ENCODE measurements at regions not wholly inside any gene's neighbourhood (a gene's known extent, or its start where the extent isn't known, plus 50 kb on each side); places are given as distances from the start of the nearest gene placed in this dataset.
"Not testable (repeated sequence)": the region's sequence is repeated elsewhere in the genome, so short reads cannot be mapped to it uniquely, and the experiment has no call there.

DNA sequence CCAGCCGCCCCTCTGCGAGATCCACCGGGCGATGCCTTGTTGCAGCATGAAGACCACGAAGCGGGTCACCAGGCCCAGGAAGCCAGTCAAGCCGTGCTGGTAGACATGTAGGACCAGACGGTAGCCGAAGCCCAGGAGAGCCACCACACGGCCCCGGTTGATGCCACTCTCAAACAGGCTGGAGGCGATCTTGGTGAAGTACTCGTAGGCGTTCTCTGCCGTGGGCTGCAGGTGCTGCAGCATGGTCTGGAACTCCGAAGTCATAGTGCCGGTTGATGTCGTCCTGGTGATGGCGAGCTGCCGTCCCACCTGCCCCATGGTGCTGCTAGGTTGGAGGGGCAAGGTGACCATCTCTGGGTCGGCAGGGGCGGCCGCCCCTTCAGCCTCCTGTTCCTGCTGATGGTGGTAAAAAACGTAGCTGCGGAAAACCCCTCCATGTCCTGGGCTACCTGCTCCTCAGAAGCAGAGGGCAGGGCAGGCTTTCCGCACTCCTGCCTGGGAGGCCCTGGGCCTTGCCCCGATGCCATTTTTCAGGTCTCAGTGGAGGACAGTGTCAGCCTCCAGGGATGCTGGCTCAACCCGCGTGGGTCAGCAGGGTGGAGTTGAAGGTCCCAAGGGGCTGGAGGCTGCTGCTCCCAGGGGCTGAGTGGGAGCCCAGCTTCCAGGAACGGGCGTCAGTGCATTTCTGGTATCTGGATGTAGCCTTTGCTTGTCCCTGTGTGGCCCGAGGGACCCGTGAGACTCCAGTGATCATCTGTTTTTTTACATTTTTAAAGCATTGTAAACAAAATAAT, 98.7 kb downstream of the ADAMTS15 start:
- Mint-ChIP-seq H3K36me3 (no peaks in the 10 kb centered on the region), H3K4me1 (no peaks in the 10 kb centered on the region), H3K9me3 (no peaks in the 10 kb centered on the region), H3K4me3 (no peak overlapping the region), H3K27me3 (peaks cover 8% of the 10 kb centered on the region), H3K27ac (no peak overlapping the region)

DNA sequence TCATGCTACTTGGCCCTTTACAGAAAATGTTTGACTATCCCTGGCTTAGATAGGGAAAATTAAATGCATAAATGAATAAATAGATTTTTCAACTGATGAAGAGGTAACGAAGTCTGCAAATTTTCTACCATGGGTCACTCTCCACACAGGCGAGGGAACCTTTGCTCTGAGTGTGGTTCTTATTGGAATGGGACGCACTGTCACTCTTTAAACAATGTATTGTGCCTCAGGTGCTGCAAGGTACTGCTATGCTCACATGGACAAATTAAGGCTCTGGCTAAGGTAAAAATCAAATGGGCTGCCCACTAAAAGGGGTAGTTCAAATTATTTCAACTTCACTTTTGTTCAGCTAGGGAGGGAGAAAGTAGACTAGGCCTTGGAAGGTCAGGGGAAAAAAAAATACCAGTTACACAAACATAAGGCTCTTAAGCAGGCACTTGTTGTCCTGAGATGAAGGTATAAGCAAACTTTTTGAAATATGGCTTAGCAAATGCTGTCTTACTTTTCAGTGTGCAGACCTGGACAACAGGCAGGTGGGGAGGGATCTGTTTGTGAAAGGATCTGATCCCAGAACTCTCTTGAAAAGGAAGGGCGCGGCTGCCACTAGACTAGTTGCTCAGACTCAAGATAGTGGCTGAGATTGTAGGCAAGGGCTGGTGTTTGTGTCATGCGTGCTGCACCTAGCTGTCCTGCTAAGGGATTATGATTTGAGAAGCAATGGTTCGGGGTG, 99.5 kb downstream of the ADAMTS15 start:
- Mint-ChIP-seq H3K4me3 (no peak overlapping the region), H3K4me1 (no peaks in the 10 kb centered on the region), H3K27me3 (peaks cover 6% of the 10 kb centered on the region), H3K9me3 (no peaks in the 10 kb centered on the region), H3K36me3 (no peaks in the 10 kb centered on the region), H3K27ac (no peak overlapping the region)

DNA sequence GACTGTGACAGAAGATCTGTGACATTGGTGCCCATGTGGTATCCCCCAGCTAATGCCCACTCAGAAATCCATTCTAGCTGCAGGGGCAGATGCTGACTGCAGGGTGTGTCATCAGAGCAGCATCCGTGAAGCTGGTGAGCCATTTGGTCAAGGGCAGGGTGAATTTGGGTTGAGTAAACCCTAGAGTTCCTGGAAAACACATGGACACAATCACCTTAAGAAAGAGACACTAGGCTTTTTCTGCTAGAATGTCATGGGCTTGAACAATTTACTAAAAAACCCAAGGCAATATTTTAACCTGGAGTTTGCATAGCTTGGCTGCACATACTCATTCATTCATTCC, 100.0 kb downstream of the ADAMTS15 start:
- Mint-ChIP-seq H3K27ac (no peak overlapping the region), H3K4me1 (no peaks in the 10 kb centered on the region), H3K27me3 (peaks cover 6% of the 10 kb centered on the region), H3K36me3 (no peaks in the 10 kb centered on the region), H3K4me3 (no peak overlapping the region), H3K9me3 (no peaks in the 10 kb centered on the region)

DNA sequence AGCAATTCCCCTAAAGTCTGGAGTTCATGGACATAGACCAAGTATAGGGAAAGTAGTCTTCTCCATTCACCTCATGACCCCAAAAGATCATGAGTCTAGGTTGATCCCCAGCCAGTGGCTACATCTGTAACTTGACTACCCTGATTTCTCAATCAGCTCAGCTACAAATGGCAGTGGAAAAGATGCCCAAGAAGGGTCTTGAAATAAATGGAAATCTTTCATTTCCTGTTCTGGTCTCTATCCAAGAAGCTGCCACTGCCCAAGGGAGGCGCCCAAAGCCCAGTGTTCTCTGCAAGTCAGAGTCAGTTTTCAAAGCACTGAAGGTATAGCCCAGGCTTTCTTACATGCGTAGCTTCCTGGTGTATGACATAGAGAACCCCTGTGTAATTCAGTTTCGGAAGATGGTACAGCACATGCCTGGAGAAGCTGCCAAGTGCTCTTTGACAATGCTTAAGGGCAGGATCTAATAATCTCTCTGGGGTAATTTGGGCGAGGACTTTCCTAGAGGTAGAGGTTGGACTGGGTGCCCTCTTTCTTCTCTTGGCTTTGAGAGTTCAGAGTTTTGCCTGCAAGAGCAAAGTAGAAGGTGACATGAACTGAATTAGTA, 101.1 kb downstream of the ADAMTS15 start:
- Mint-ChIP-seq H3K4me1 (no peaks in the 10 kb centered on the region), H3K9me3 (no peaks in the 10 kb centered on the region), H3K27me3 (peaks cover 6% of the 10 kb centered on the region), H3K4me3 (no peak overlapping the region), H3K36me3 (no peaks in the 10 kb centered on the region), H3K27ac (no peak overlapping the region)

DNA sequence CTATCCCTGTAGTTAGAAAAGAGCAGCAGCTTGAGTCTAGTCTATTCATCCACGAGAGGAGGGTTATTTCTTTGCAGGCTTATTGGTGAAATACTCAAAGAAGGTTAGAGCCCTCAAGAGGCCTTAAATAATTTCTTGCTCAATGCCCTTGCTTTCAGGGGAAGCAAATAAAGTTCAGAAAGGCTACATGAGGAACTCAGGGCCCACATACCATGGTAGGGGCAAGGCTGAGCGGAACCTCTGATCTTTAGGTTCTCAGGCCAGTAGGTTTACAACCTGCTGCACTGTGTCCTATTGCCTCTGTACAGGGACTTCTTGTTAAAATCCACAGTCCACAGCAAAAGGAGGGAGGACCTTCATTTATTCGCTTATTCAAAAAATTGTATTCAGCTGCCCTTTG, 101.7 kb downstream of the ADAMTS15 start:
- no peak overlapping the region for H3K27ac Mint-ChIP-seq
- no peak overlapping the region for H3K4me3 Mint-ChIP-seq
- no peaks in the 10 kb centered on the region for H3K9me3 Mint-ChIP-seq
- H3K36me3 Mint-ChIP-seq: no peaks in the 10 kb centered on the region
- H3K27me3 Mint-ChIP-seq: peaks cover 6% of the 10 kb centered on the region
- H3K4me1 Mint-ChIP-seq: no peaks in the 10 kb centered on the region

DNA sequence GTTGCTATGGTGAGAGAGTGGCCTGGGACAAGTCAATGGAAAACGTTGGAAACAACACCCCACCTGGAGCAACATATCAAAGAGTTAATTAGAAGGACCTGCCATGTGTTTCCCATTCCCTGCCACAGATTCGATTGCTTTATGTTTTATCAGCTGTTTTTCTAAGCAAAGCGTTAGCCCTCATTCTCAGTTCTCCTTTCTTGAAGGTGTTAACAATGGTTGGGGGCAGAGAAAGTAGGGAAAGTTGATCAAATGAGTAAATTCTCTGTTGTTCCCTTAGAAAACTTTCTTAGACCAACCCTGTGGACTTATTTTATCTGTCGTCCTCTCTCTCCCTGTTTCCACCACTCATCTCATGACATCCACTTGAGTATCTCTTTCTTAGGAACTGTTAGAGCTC, 102.5 kb downstream of the ADAMTS15 start:
- H3K27ac Mint-ChIP-seq: no peak overlapping the region
- H3K4me1 Mint-ChIP-seq: no peaks in the 10 kb centered on the region
- H3K4me3 Mint-ChIP-seq: no peak overlapping the region
- H3K27me3 Mint-ChIP-seq: peaks cover 2% of the 10 kb centered on the region
- no peaks in the 10 kb centered on the region for H3K36me3 Mint-ChIP-seq
- H3K9me3 Mint-ChIP-seq: no peaks in the 10 kb centered on the region

DNA sequence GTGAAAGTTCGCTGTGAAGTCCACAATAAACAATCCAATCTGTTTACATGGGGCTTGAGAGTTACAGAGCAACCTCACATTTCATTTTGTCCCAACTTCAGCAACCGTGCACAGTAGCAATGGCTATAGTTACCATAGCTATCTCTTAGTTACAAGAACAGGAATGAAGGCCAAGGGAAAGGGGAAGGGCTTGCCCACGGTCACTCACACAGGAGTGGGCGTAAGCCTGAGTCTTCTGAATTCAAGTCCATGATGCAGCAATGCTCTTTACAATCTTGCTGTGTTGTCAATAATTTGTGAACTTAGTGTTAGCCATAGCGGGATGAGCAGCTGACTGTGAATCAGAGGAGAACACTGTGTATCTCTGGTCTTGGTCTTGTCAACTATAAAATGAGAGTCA, 102.9 kb downstream of the ADAMTS15 start:
- Mint-ChIP-seq H3K27ac (no peak overlapping the region), H3K9me3 (no peaks in the 10 kb centered on the region), H3K4me1 (no peaks in the 10 kb centered on the region), H3K36me3 (no peaks in the 10 kb centered on the region), H3K4me3 (no peak overlapping the region), H3K27me3 (peaks cover 2% of the 10 kb centered on the region)

DNA sequence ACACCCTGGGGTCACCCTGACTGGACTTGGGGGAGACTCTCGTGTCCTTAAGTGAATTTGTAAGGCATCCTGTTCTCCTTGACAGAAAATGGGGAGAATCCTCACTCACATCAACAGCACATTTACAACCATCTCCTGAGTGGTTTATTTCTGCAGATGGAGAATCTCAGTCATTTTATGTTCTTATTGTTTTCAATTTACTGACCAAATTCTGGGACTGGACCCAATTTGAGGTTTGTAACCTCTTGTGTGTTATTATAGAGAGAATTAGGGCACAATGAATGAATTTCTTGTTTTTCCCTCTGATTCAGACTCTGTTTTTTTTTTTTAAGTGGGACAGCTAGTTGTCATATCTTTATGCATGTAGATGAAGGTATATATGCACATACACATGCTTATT, 104.9 kb downstream of the ADAMTS15 start:
- Mint-ChIP-seq H3K4me1 (no peaks in the 10 kb centered on the region), H3K9me3 (no peaks in the 10 kb centered on the region), H3K36me3 (no peaks in the 10 kb centered on the region), H3K27me3 (no peaks in the 10 kb centered on the region), H3K4me3 (no peak overlapping the region), H3K27ac (no peak overlapping the region)

DNA sequence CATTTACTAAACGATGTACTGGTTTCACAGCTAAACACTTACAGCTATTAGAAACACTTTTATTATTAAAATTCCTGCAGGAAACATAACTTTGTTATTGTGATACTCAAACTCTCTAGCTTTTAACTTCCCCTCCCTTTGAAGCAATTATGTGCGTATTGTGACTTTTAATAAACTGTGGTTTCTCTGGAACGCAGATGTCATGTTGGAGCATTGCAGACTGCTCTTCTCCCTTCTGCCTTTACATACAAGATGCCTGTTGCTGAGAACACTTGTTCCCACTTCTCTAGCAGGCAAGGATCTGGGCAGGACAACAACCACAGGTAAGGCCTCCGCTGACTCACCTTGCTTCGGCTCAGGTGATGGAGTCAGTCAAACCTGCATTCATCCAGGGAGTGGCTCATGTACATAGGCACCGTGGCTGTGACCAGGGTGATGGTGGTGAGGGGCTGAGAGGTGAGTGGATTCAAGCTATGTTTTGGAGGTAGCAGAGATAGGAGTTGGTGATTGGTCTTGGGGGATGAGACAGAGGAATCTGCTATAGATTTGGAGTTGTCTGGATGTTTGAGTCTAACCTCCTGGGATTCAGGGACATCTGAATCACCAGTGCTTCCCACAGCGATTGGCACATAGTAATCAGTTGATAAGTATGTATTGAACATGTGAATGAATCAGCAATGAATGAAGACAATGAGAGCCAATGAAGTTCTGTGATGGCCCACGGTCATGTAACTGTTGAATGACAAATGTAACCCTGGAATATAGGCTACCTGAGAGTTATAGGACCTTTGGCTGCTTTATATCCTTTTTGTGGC, 106.0 kb downstream of the ADAMTS15 start:
- Mint-ChIP-seq H3K27ac (no peak overlapping the region), H3K36me3 (no peaks in the 10 kb centered on the region), H3K27me3 (peaks cover 3% of the 10 kb centered on the region)

DNA sequence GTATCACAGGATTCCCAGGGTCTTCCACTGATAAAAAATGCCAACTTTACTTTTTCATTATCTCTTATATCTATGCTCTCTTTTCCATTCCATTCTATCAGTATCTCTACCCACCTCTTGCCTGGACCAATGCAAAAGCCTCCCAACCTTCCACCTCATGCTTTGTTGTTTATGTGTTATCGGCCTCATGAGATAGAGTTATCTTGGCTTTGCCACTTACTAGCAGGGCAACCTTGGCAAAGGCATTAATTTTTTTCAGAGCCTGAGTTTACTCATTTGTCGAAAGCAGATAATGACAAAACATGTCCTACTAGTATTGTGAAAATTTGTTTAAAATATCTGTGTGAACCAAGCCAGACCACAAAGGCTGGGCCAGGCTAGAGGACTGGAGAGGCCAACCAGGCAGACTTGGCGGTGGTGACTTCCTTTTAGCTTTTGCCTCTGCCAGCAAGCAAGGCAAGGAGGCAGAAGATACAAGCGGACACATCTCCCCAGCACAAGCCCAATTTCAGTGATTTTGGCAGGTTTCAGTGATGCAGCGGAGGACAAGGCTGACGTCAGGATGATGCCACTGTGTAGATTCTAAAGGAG, 106.9 kb downstream of the ADAMTS15 start:
- H3K4me3 Mint-ChIP-seq: no peak overlapping the region
- no peak overlapping the region for H3K27ac Mint-ChIP-seq
- peaks cover 6% of the 10 kb centered on the region for H3K9me3 Mint-ChIP-seq
- peaks cover 3% of the 10 kb centered on the region for H3K27me3 Mint-ChIP-seq
- no peaks in the 10 kb centered on the region for H3K4me1 Mint-ChIP-seq
- H3K36me3 Mint-ChIP-seq: no peaks in the 10 kb centered on the region

More for the DNA sequence above, 106.0 kb downstream of the ADAMTS15 start:
- Mint-ChIP-seq H3K9me3 (peaks cover 6% of the 10 kb centered on the region), H3K4me1 (no peaks in the 10 kb centered on the region), H3K4me3 (no peak overlapping the region)

DNA sequence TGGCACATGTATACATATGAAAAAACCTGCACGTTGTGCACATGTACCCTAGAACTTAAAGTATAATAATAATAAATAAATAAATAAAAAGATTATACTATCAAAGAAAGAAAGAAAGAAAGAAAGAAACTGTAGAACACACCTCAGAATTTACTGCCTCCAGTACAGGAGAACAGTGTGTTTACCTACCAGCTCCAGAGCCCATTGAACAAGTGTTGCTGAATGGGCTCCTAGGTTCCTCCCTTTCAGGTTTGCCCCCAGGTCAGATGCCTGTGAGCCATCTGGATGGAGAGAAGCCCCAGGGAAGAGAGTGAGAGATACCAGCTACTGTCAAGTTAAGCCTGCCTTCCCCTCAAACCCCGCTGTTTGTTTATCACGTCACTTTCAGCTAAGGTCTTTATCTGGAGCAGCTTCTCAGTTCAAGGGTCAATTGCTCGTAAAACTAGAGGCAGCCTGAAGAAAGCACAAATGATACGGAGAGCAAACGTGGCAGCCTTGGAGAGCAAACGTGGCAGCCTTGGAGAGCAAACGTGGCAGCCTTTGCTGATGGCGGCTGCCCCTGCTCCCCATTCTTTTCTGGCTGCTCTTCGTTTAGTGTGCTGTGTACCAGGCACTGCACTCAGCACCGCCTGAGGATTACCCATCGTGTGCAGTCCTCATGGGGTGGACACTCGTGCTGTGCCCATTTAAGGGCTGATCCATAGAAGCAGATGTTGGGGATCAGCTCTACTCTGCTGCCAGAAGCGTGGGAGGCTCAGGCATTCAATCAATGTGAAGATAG, 111.7 kb downstream of the ADAMTS15 start:
- Mint-ChIP-seq H3K27me3 (peaks cover 3% of the 10 kb centered on the region), H3K4me3 (no peak overlapping the region), H3K9me3 (peaks cover 6% of the 10 kb centered on the region), H3K4me1 (no peaks in the 10 kb centered on the region), H3K27ac (no peak overlapping the region), H3K36me3 (no peaks in the 10 kb centered on the region)

DNA sequence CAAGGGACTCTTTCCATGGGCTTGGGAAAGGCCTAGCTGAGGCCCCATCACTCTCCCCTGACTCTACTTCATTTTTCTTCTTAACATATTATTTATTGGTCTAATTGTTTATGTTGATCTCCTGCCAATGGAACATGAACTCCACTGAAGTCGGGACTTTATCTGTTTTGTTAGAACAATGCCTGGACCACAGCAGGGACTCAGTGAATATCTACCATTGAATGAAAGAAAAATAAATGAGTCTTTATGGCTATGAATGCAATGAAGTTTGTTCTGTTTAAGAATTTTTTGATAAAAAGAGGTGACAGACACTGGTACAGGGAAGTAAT, 112.3 kb downstream of the ADAMTS15 start:
- Mint-ChIP-seq H3K27me3 (peaks cover 3% of the 10 kb centered on the region), H3K9me3 (peaks cover 6% of the 10 kb centered on the region), H3K27ac (no peak overlapping the region), H3K4me3 (no peak overlapping the region), H3K4me1 (no peaks in the 10 kb centered on the region), H3K36me3 (no peaks in the 10 kb centered on the region)

DNA sequence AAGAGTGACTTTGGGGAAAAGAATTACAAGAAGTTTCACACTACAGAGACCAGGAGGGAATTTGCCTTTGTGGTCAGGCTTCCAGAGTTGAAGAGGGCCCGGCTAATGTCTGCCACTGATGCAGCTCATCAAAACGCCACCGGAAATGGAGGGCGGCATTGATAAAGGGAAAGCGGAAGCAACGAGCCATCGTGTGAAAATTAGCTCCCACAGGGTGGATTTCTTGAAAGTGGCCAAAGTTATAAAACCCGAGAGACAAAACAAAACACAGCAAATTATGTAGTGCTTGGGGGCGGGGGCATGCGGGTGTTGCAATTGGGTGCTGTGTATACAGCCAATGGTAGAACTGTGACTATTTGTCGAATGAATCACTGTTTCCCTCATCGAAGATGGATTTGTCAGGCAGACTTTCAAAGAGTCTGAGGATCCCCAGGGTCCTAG, 113.0 kb downstream of the ADAMTS15 start:
- H3K4me1 Mint-ChIP-seq: no peaks in the 10 kb centered on the region
- H3K36me3 Mint-ChIP-seq: no peaks in the 10 kb centered on the region
- H3K27me3 Mint-ChIP-seq: peaks cover 3% of the 10 kb centered on the region
- no peak overlapping the region for H3K27ac Mint-ChIP-seq
- H3K9me3 Mint-ChIP-seq: peaks cover 6% of the 10 kb centered on the region
- no peak overlapping the region for H3K4me3 Mint-ChIP-seq

DNA sequence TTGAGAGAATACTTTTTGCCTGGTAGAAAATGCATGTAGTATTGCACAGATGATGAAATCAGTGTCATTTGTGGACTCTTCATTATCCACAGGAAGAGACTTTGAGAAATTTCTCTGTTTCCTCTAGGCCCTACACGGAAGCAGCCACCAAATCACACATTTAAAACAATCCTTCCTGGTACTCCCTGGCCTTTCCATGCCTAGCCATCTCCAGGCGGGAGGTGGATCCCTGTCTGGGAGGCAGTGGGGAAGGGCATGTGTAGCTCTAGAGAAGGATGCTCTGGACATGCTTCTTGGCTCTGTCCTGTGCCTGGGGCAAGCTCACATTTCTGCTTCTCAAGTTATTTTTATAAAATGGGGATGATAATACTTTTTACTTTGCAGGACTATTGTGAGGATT, 114.1 kb downstream of the ADAMTS15 start:
- H3K36me3 Mint-ChIP-seq: no peaks in the 10 kb centered on the region
- no peak overlapping the region for H3K4me3 Mint-ChIP-seq
- no peak overlapping the region for H3K27ac Mint-ChIP-seq
- peaks cover 6% of the 10 kb centered on the region for H3K9me3 Mint-ChIP-seq
- H3K27me3 Mint-ChIP-seq: peaks cover 3% of the 10 kb centered on the region
- no peaks in the 10 kb centered on the region for H3K4me1 Mint-ChIP-seq

DNA sequence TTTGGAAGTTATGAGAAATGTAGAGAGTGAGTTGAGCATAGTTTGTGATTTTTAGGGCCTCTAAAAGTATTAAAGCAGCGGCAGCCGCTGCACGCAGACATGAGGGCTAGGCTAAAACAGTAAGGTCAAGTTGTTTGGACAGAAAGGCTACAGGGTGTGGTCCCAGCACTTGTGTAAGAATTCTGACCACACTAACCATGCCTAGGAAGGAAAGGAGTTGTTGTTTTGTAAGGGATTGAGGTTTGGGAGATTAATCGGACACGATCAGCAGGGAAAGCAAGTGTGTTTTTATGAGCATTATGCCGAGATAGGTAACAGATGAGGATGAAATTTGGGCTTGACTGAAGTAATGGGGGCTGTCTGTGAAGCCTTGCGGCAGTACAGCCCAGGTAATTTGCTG, 117.9 kb downstream of the ADAMTS15 start:
- not testable (repeated sequence) for H3K9me3 Mint-ChIP-seq, H3K27me3 Mint-ChIP-seq, H3K4me1 Mint-ChIP-seq, H3K27ac Mint-ChIP-seq, H3K4me3 Mint-ChIP-seq, H3K36me3 Mint-ChIP-seq
